IMR-90 (cell line): ENCODE measurements at regions not wholly inside any gene's neighbourhood (a gene's known extent, or its start where the extent isn't known, plus 50 kb on each side); places are given as distances from the start of the nearest gene placed in this dataset.

Source experiments
- ATAC-seq: fragments of 200-7000 bp; cut with Tn5 transposase; 2 replicates; pipeline ENCODE4 v1.9.1; 2020; ENCODE audit warnings: low read depth, mild to moderate bottlenecking, moderate library complexity
- BruUV-seq: library from RNA; stranded (reverse); fragments of 400-500 nt; replicated peaks from 2 replicates; lab custom pipeline; 2021; lab: Mats Ljungman, UMichigan
- CTCF ChIA-PET: fragments of 300-600 bp; formaldehyde crosslinking; extraction: SDS; loops from one replicate; lab custom pipeline; 2021; ENCODE audit warnings: antibody characterized with exemption; lab: Yijun Ruan, JAX
- POLR2A ChIA-PET: fragments of 300-600 bp; sonication (Branson Sonifier 250); formaldehyde crosslinking; loops from one replicate; lab custom pipeline; 2022; ENCODE audit warnings: antibody characterized with exemption; ENCODE audit not compliant: unreplicated experiment; lab: Charles Lee
- DNase-seq: peaks from one replicate; pipeline ENCODE4 v3.0.0; 2013
- H2AFZ ChIP-seq: replicated peaks from 2 replicates; pipeline ENCODE3; 2013; ENCODE audit warnings: low read length, mild to moderate bottlenecking; ENCODE audit not compliant: poor library complexity
- H2AK5ac ChIP-seq: 2 replicates; pipeline ENCODE4 v1.6.1; 2013; ENCODE audit warnings: low read depth, low read length, inconsistent platforms
- H2AK9ac ChIP-seq: replicated peaks from 2 replicates; pipeline ENCODE3; 2013; ENCODE audit warnings: mild to moderate bottlenecking, low read depth, low read length, moderate library complexity; ENCODE audit not compliant: poor library complexity
- H2BK120ac ChIP-seq: 2 replicates; pipeline ENCODE4 v1.6.1; 2013; ENCODE audit warnings: low read depth, low read length, inconsistent platforms
- H2BK15ac ChIP-seq: 3 replicates; pipeline ENCODE4 v1.6.1; 2013; ENCODE audit warnings: low read depth, low read length, inconsistent platforms
- H2BK20ac ChIP-seq: 2 replicates; pipeline ENCODE4 v1.6.1; 2013; ENCODE audit warnings: low read depth, mild to moderate bottlenecking, inconsistent platforms, low read length, moderate library complexity
- H2BK5ac ChIP-seq: 2 replicates; pipeline ENCODE4 v1.6.1; 2013; ENCODE audit warnings: mild to moderate bottlenecking, low read depth, low read length, inconsistent platforms; ENCODE audit not compliant: poor library complexity, severe bottlenecking
- H3K14ac ChIP-seq: replicated peaks from 2 replicates; pipeline ENCODE4 v1.6.1; 2013; ENCODE audit warnings: low read depth, low read length, inconsistent platforms
- H3K18ac ChIP-seq: 2 replicates; pipeline ENCODE4 v1.6.1; 2013; ENCODE audit warnings: low read depth, low read length, control low read depth
- H3K23ac ChIP-seq: 2 replicates; pipeline ENCODE4 v1.6.1; 2013; ENCODE audit warnings: low read depth, low read length, inconsistent platforms
- H3K27ac ChIP-seq: 2 replicates; pipeline ENCODE4 v1.5.1; 2013; ENCODE audit warnings: mild to moderate bottlenecking, control low read depth, low read length; ENCODE audit not compliant: insufficient read depth
- H3K27me3 ChIP-seq: 2 replicates; pipeline ENCODE4 v1.6.1; 2013; ENCODE audit warnings: low read length; ENCODE audit not compliant: control insufficient read depth, insufficient read depth
- H3K36me3 ChIP-seq: 2 replicates; pipeline ENCODE4 v1.6.1; 2013; ENCODE audit warnings: low read length, mixed read lengths; ENCODE audit not compliant: control insufficient read depth, insufficient read depth
- H3K4ac ChIP-seq: 2 replicates; pipeline ENCODE4 v1.6.1; 2013; ENCODE audit warnings: low read depth, low read length, inconsistent platforms
- H3K4me1 ChIP-seq: 2 replicates; pipeline ENCODE4 v1.6.1; 2013; ENCODE audit warnings: low read length, mixed read lengths; ENCODE audit not compliant: control insufficient read depth, insufficient read depth
- H3K4me2 ChIP-seq: 2 replicates; pipeline ENCODE4 v1.6.1; 2013; ENCODE audit warnings: low read depth, mild to moderate bottlenecking, control low read depth, low read length, moderate library complexity
- H3K4me3 ChIP-seq: 2 replicates; pipeline ENCODE4 v1.5.1; 2013; ENCODE audit warnings: low read depth, mild to moderate bottlenecking, control low read depth, low read length, moderate library complexity; ENCODE audit not compliant: insufficient read depth
- H3K56ac ChIP-seq: 2 replicates; pipeline ENCODE4 v1.6.1; 2013; ENCODE audit warnings: low read length, inconsistent platforms; ENCODE audit not compliant: insufficient read depth; ENCODE audit errors: extremely low read depth
- H3K79me1 ChIP-seq, 2 experiments: 2 replicates each; pipeline ENCODE4 v1.6.1; 2013; ENCODE audit warnings: low read length in 2 of 2, inconsistent platforms in 1 of 2, low read depth in 1 of 2
- H3K9ac ChIP-seq: 2 replicates; pipeline ENCODE4 v1.6.1; 2013; ENCODE audit warnings: low read depth, low read length, control low read depth
- H3K9me1 ChIP-seq: 2 replicates; pipeline ENCODE4 v1.6.1; 2013; ENCODE audit warnings: low read length, inconsistent platforms; ENCODE audit not compliant: insufficient read depth
- H3K9me3 ChIP-seq: 2 replicates; pipeline ENCODE4 v1.6.1; 2013; ENCODE audit warnings: low read length; ENCODE audit not compliant: control insufficient read depth, insufficient read depth
- H4K20me1 ChIP-seq: 2 replicates; pipeline ENCODE4 v1.6.1; 2013; ENCODE audit warnings: low read length, inconsistent platforms; ENCODE audit not compliant: insufficient read depth
- H4K5ac ChIP-seq: 2 replicates; pipeline ENCODE4 v1.6.1; 2013; ENCODE audit warnings: mild to moderate bottlenecking, low read depth, low read length, control low read depth
- H4K8ac ChIP-seq, 2 experiments: 2 replicates each; pipeline ENCODE4 v1.6.1; 2013; ENCODE audit warnings: low read depth in 2 of 2, low read length in 2 of 2, control low read depth in 1 of 2, inconsistent platforms in 1 of 2
- H4K91ac ChIP-seq: 2 replicates; pipeline ENCODE4 v1.6.1; 2013; ENCODE audit warnings: low read depth, low read length, inconsistent platforms; ENCODE audit not compliant: insufficient read depth
- BHLHE40 ChIP-seq: fragments of 150-350 bp; IDR thresholded peaks from 2 replicates; pipeline ENCODE4 v1.6.1; 2016; ENCODE audit warnings: mild to moderate bottlenecking, low read depth, low read length
- CEBPB ChIP-seq: IDR thresholded peaks from 2 replicates; pipeline ENCODE4 v1.6.1; 2012; ENCODE audit warnings: low read depth, low read length, improper control_type of control experiment
- CHD1 ChIP-seq: IDR thresholded peaks from 2 replicates; pipeline ENCODE4 v1.6.1; 2012; ENCODE audit warnings: low read depth, low read length, improper control_type of control experiment
- CTCF ChIP-seq: conservative IDR thresholded peaks from 2 replicates; pipeline ENCODE4 v1.5.1; 2012; ENCODE audit warnings: mild to moderate bottlenecking, low read depth, low read length, improper control_type of control experiment
- ELK1 ChIP-seq: fragments of 150-350 bp; IDR thresholded peaks from 2 replicates; pipeline ENCODE4 v1.6.1; 2016; ENCODE audit warnings: low read depth, mild to moderate bottlenecking, low read length, moderate library complexity, borderline replicate concordance
- FOS ChIP-seq: fragments of 150-350 bp; IDR thresholded peaks from 2 replicates; pipeline ENCODE4 v1.6.1; 2016; ENCODE audit warnings: low read depth, low read length
- MAFK ChIP-seq: IDR thresholded peaks from 2 replicates; pipeline ENCODE4 v1.6.1; 2012; ENCODE audit warnings: low read depth, low read length, improper control_type of control experiment
- MAZ ChIP-seq: IDR thresholded peaks from 2 replicates; pipeline ENCODE4 v1.6.1; 2012; ENCODE audit warnings: low read depth, mild to moderate bottlenecking, low read length, improper control_type of control experiment, moderate library complexity, borderline replicate concordance
- MXI1 ChIP-seq: IDR thresholded peaks from 2 replicates; pipeline ENCODE4 v1.6.1; 2012; ENCODE audit warnings: low read depth, mild to moderate bottlenecking, low read length, moderate library complexity, borderline replicate concordance
- NFE2L2 ChIP-seq: fragments of 150-350 bp; IDR thresholded peaks from 2 replicates; pipeline ENCODE4 v1.6.1; 2016; ENCODE audit warnings: low read depth, mild to moderate bottlenecking, low read length
- POLR2A ChIP-seq: IDR thresholded peaks from 2 replicates; pipeline ENCODE4 v1.6.1; 2012; ENCODE audit warnings: mild to moderate bottlenecking, low read depth, low read length
- RAD21 ChIP-seq: IDR thresholded peaks from 2 replicates; pipeline ENCODE4 v1.6.1; 2012; ENCODE audit warnings: low read length, improper control_type of control experiment
- RCOR1 ChIP-seq: IDR thresholded peaks from 2 replicates; pipeline ENCODE4 v1.6.1; 2012; ENCODE audit warnings: mild to moderate bottlenecking, low read length, improper control_type of control experiment; ENCODE audit not compliant: insufficient replicate concordance
- RFX5 ChIP-seq: IDR thresholded peaks from 2 replicates; pipeline ENCODE4 v1.8.0; 2012; ENCODE audit warnings: low read depth, mild to moderate bottlenecking, low read length, moderate library complexity
- SMC3 ChIP-seq: fragments of 150-350 bp; IDR thresholded peaks from 2 replicates; pipeline ENCODE4 v1.6.1; 2016; ENCODE audit warnings: low read depth, mild to moderate bottlenecking, antibody characterized with exemption, low read length, moderate library complexity
- USF2 ChIP-seq: fragments of 150-350 bp; IDR thresholded peaks from 2 replicates; pipeline ENCODE4 v1.6.1; 2017; ENCODE audit warnings: mild to moderate bottlenecking, antibody characterized with exemption, low read length, low read depth
- WGBS, 2 experiments: methylation state at CpG; one replicate each; pipeline versions ENCODE4 v1.1.5 to v1.1.7; 2013; ENCODE audit warnings: missing lambda C conversion rate in 2 of 2; ENCODE audit not compliant: insufficient read length in 1 of 2; ENCODE audit errors: extremely low coverage in 2 of 2; 5-methylcytosine and 5-hydroxymethylcytosine counted together
- dilution Hi-C: fragments of 300-500 bp; cut with HindIII; formaldehyde crosslinking; loops from one replicate; pipeline ENCODE4 v1.14.3; 2018; ENCODE audit warnings: low sequenced_read_pairs; ENCODE audit not compliant: unreplicated experiment
- in situ Hi-C: fragments of 300-500 bp; cut with MboI; formaldehyde crosslinking; loops from 3 replicates; pipeline ENCODE4 v1.14.3; 2019; ENCODE audit warnings: low sequenced_read_pairs, inconsistent platforms, mixed read lengths
- intact Hi-C: fragments of 100-400 bp; cut with micrococcal nuclease; formaldehyde crosslinking; loops from 2 replicates; pipeline ENCODE4 v1.10.0; 2022

GRCh38 chr11:25529572-25529971 is 802.4 kb upstream of the ANO3 start:
- Histone ChIP-seq H2AK5ac (no peak overlapping the region), H2AFZ (no peak overlapping the region), H3K9ac (no peak overlapping the region), H2BK15ac (no peak overlapping the region), H3K9me3 (no peaks in the 10 kb centered on the region), H3K14ac (no peak overlapping the region), H4K8ac (no peak overlapping the region), H2BK20ac (no peak overlapping the region), H3K23ac (no peak overlapping the region), H4K5ac (no peak overlapping the region), H3K27ac (no peak overlapping the region), H3K4ac (no peak overlapping the region), H4K20me1 (no peaks in the 10 kb centered on the region), H3K4me3 (no peak overlapping the region), H3K27me3 (no peaks in the 10 kb centered on the region), H2AK9ac (no peak overlapping the region), H3K18ac (no peak overlapping the region), H3K36me3 (no peaks in the 10 kb centered on the region), H3K4me1 (no peaks in the 10 kb centered on the region), H3K9me1 (no peaks in the 10 kb centered on the region), H2BK5ac (no peak overlapping the region), H4K91ac (no peak overlapping the region), H2BK120ac (no peak overlapping the region), H3K4me2 (no peak overlapping the region), H3K56ac (no peak overlapping the region), H3K79me1 (no peaks in the 10 kb centered on the region)
- ATAC-seq (no peak), DNase-seq (no peak)
- intact Hi-C loops (no loop called here), dilution Hi-C loops (no loop called here), in situ Hi-C loops (no loop called here)
- CTCF ChIA-PET: no interaction called here
- BruUV-seq: no TSS peak
- no CpG with 5 or more reads among the region's 1 CpG for WGBS, 2 experiments
- TF ChIP-seq RFX5 (no peak), CTCF (no peak), ELK1 (no peak), USF2 (no peak), NFE2L2 (no peak), SMC3 (no peak), FOS (no peak), CHD1 (no peak), MAZ (no peak), RAD21 (no peak), BHLHE40 (no peak), MAFK (no peak), MXI1 (no peak), POLR2A (no peak), CEBPB (no peak), RCOR1 (no peak)
- POLR2A ChIA-PET: no interaction called here
